GM12865 (cell line): ENCODE measurements at regions not wholly inside any gene's neighbourhood (a gene's known extent, or its start where the extent isn't known, plus 50 kb on each side); places are given as distances from the start of the nearest gene placed in this dataset.

ENCODE experiments used
- DNase-seq: peaks from one replicate; pipeline ENCODE4 v3.0.0; 2010; ENCODE audit warnings: low read depth
- H3K4me3 ChIP-seq: 2 replicates; pipeline ENCODE4 v1.5.1; 2011; ENCODE audit warnings: mild to moderate bottlenecking, low read depth, low read length, control low read depth
- CTCF ChIP-seq: IDR thresholded peaks from 2 replicates; pipeline ENCODE4 v1.5.1; 2011; ENCODE audit warnings: low read length, control low read depth, low read depth, inconsistent platforms; ENCODE audit not compliant: insufficient read depth; ENCODE audit errors: missing control alignments

- DNase-seq: no peak
- H3K4me3 ChIP-seq: no peak overlapping the region
- no peak for TF ChIP-seq CTCF
Observed at GRCh38 chr13:34410678-34411077, 531.4 kb upstream of the NBEA start.

DNA sequence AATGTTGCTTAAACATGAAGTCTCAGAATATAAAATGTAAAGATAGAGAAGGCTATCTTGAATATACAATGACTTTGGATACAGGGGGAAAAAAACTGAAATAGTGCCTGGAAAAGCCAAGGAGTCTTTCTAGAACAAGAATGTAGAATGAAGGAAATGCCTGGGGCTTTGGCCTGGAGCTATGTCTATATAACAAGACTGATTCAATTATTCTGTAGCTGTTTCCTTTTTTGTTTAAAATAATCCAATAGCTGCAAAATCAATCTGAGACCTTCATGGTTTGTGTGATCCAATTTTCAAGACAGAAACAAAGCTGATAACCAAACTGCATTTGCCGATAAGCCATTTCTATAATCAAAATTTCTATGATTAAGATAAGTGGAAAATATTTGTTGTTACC is 530.9 kb upstream of the NBEA start:
- no peak for DNase-seq
- TF ChIP-seq CTCF: no peak
- H3K4me3 ChIP-seq: no peak overlapping the region

DNA sequence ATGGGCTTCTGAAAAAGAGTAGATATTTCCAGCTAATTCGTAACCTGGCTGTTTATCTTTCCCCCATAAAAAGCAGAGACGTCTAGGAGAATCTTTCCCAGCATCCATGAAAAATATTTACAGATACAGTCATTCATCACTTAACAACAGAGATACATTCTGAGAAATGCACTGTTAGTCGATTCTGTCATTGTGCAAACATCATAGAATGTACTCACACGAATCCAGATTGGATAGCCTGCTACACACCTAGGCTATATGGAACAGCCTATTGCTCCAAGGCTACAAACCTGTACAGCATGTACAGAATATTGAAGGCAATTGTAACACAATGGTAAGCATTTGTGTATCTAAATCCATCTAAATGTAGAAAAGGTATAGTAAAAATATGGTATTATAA is 530.2 kb upstream of the NBEA start:
- no peak for DNase-seq
- no peak for TF ChIP-seq CTCF
- H3K4me3 ChIP-seq: no peak overlapping the region

DNA sequence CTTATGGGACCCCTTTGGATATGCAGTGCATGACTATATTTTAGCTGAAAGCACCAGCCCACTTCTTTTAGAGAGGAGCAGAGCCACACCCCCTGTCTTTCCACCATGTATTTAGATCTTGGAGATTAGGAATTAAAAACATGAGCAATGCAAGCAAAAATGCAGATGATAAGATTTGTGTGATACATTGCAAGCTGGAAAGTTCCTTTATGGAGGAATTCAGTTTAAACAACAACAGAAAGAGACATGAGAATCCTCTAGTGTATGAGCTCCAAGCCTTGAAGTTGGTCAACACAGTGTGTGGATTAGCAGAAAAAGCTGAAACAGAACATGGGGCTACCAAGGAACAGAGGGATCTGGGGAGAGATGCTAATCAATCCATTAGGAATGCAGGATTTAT is 529.8 kb upstream of the NBEA start:
- H3K4me3 ChIP-seq: no peak overlapping the region
- TF ChIP-seq CTCF: no peak
- DNase-seq: no peak

DNA sequence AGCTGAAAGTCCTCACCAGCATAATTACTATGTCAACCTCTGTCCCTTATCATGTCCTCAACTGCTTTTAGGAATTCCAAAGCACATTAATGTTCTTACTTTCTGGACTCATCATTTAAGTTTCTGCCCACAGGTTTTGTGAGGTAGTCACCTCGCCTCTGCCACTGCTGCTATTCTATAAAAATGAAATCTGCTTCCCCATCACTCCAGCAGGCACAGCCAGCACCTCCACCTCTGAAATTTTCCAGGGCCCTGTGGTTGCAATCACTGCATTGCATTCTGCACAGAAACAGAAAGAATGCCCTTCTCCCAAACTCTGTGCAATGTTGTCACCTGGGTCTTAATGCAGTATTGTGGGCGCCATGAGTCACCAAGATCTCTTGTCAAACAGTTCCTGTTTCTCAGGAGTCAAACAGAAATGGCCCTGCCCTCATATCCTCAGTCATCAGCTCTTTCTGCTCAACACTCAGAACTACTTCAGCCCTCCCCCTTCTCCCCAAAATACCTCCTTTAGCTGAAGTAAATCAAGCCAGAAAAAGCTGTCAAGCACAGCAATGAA is 529.2 kb upstream of the NBEA start:
- TF ChIP-seq CTCF: no peak
- DNase-seq: no peak

DNA sequence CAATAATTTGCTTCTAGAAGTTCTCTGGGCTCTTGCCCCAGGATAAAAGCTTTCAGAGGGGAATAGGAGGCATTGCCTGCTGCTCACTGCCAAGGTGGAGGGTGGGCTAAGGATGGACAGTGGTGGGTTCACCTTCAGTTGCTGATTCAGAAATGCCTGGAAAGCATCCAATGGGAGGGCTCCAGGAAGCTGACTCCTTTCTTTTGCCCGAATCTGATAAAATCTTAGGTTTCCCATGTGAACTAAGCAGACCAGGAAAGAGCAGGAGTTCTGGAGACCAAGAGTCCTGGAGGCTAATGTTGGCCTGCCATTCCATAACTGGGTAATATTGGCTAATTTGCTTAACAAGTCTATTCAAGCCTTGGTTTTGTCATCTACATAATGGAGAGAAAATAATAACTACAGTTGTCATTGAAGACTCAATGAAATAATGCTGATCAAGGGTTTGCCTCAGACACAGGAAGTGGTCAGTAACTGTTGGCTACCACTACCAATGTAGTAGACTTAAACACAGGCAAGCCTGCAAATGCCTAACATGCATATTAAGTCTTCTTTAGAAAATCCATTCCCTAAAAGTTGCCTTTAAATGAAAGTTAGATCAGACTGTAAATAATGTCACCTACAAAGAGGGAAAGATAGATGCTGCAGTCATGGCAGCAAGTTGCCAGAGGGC is 528.4 kb upstream of the NBEA start:
- no peak overlapping the region for H3K4me3 ChIP-seq
- TF ChIP-seq CTCF: no peak
- DNase-seq: no peak

More for the DNA sequence above, 529.2 kb upstream of the NBEA start:
- H3K4me3 ChIP-seq: no peak overlapping the region

GRCh38 chr13:34414616-34415015 is 527.5 kb upstream of the NBEA start:
- no peak for TF ChIP-seq CTCF

More at GRCh38 chr13:34414616-34415015, 527.5 kb upstream of the NBEA start:
- no peak overlapping the region for H3K4me3 ChIP-seq
- DNase-seq: no peak
